PC-3 (cell line): ENCODE measurements at regions not wholly inside any gene's neighbourhood (a gene's known extent, or its start where the extent isn't known, plus 50 kb on each side); places are given as distances from the start of the nearest gene placed in this dataset.
"Not testable (repeated sequence)": the region's sequence is repeated elsewhere in the genome, so short reads cannot be mapped to it uniquely, and the experiment has no call there.

Experiments
- ATAC-seq: fragments of 200-7000 bp; cut with Tn5 transposase; 2 replicates; pipeline ENCODE4 v1.9.1; 2020; ENCODE audit warnings: mild to moderate bottlenecking, moderate library complexity
- BruUV-seq: library from RNA; stranded (reverse); fragments of 400-500 nt; replicated peaks from 2 replicates; lab custom pipeline; 2021; lab: Mats Ljungman, UMichigan
- CTCF ChIA-PET: fragments of 300-600 bp; sonication (Branson Sonifier 250); formaldehyde crosslinking; loops from one replicate; lab custom pipeline; 2022; ENCODE audit warnings: antibody characterized with exemption; lab: Charles Lee
- POLR2A ChIA-PET: fragments of 300-600 bp; sonication (Branson Sonifier 250); formaldehyde crosslinking; loops from one replicate; lab custom pipeline; 2022; ENCODE audit warnings: antibody characterized with exemption; ENCODE audit not compliant: unreplicated experiment; lab: Charles Lee
- DNase-seq: peaks from one replicate; pipeline ENCODE4 v3.0.0-alpha.2; 2015
- H2AFZ ChIP-seq: fragments of 300-600 bp; sonication (generic); 2 replicates; pipeline ENCODE4 v1.6.0; 2016; ENCODE audit warnings: antibody characterized with exemption, low read length
- H3F3A ChIP-seq: fragments of 300-600 bp; sonication (generic); one replicate; pipeline ENCODE4 v1.6.0; 2017; ENCODE audit warnings: antibody characterized with exemption, low read length, control low read depth, mild to moderate bottlenecking; ENCODE audit not compliant: unreplicated experiment
- H3K27ac ChIP-seq: fragments of 300-600 bp; sonication (generic); 2 replicates; pipeline ENCODE4 v1.5.1; 2016; ENCODE audit warnings: mild to moderate bottlenecking, low read length
- H3K27me3 ChIP-seq: fragments of 300-600 bp; sonication (generic); 2 replicates; pipeline ENCODE4 v1.6.1; 2016; ENCODE audit warnings: low read length, mixed read lengths
- H3K36me3 ChIP-seq: fragments of 300-600 bp; sonication (generic); 2 replicates; pipeline ENCODE4 v1.6.1; 2016; ENCODE audit warnings: low read depth, mixed run types, low read length, mixed read lengths
- H3K4me1 ChIP-seq: fragments of 300-600 bp; sonication (generic); 2 replicates; pipeline ENCODE4 v1.5.1; 2016; ENCODE audit warnings: low read length; ENCODE audit not compliant: insufficient read depth
- H3K4me2 ChIP-seq: fragments of 300-600 bp; sonication (generic); 2 replicates; pipeline ENCODE4 v1.6.0; 2016; ENCODE audit warnings: low read length
- H3K4me3 ChIP-seq: fragments of 300-600 bp; sonication (generic); 2 replicates; pipeline ENCODE4 v1.5.1; 2016; ENCODE audit warnings: mild to moderate bottlenecking, low read length, mixed read lengths
- H3K79me2 ChIP-seq: fragments of 300-600 bp; sonication (generic); 2 replicates; pipeline ENCODE4 v1.6.1; 2017; ENCODE audit warnings: low read length, mixed read lengths
- H3K9ac ChIP-seq: fragments of 300-600 bp; sonication (generic); 2 replicates; pipeline ENCODE4 v1.6.0; 2016; ENCODE audit warnings: mild to moderate bottlenecking, low read length
- H3K9me2 ChIP-seq: fragments of 300-600 bp; sonication (generic); replicated peaks from 2 replicates; pipeline ENCODE4 v1.6.1; 2016; ENCODE audit warnings: mixed run types, low read length, mixed read lengths
- H3K9me3 ChIP-seq: fragments of 300-600 bp; sonication (generic); 2 replicates; pipeline ENCODE4 v1.6.1; 2016; ENCODE audit warnings: low read length, mixed read lengths
- H4K20me1 ChIP-seq: fragments of 300-600 bp; sonication (generic); 2 replicates; pipeline ENCODE4 v1.6.1; 2016; ENCODE audit warnings: low read length, mixed read lengths
- CTCF ChIP-seq: fragments of 300-600 bp; sonication (generic); conservative IDR thresholded peaks from 2 replicates; pipeline ENCODE4 v1.5.1; 2017; ENCODE audit warnings: antibody characterized with exemption, low read depth, mild to moderate bottlenecking, low read length
- EZH2 ChIP-seq: fragments of 300-600 bp; sonication (generic); IDR thresholded peaks from one replicate; pipeline ENCODE4 v1.6.1; 2017; ENCODE audit warnings: antibody characterized with exemption, mild to moderate bottlenecking, low read length; ENCODE audit not compliant: unreplicated experiment
- EZH2phosphoT487 ChIP-seq: fragments of 300-600 bp; sonication (generic); IDR thresholded peaks from 2 replicates; pipeline ENCODE4 v1.6.1; 2018; ENCODE audit warnings: mild to moderate bottlenecking, antibody characterized with exemption, low read length, borderline replicate concordance
- intact Hi-C: fragments of 100-400 bp; cut with micrococcal nuclease; formaldehyde crosslinking; loops from 2 replicates; pipeline ENCODE4 v1.9.0; 2023

- CTCF ChIA-PET: no interaction called here
- no peak for TF ChIP-seq CTCF
- Histone ChIP-seq H4K20me1 (no peaks in the 10 kb centered on the region), H3K9me3 (no peaks in the 10 kb centered on the region), H2AFZ (no peak overlapping the region), H3K27ac (no peak overlapping the region), H3K27me3 (no peaks in the 10 kb centered on the region), H3K4me1 (no peaks in the 10 kb centered on the region), H3K9me2 (no peaks in the 10 kb centered on the region), H3K36me3 (no peaks in the 10 kb centered on the region), H3K9ac (no peak overlapping the region), H3K79me2 (no peaks in the 10 kb centered on the region), H3K4me3 (no peak overlapping the region), H3F3A (no peaks in the 10 kb centered on the region), H3K4me2 (no peak overlapping the region)
- no peak for ATAC-seq
- POLR2A ChIA-PET: no interaction called here
- no peak for DNase-seq
- no TSS peak for BruUV-seq
- intact Hi-C loops: no loop called here
Observed at GRCh38 chr17:37859451-37859850, 64.8 kb upstream of the TBC1D3K start.

- H3K9me3 ChIP-seq, H3K36me3 ChIP-seq, H3K27me3 ChIP-seq, POLR2A ChIA-PET, intact Hi-C loops, H3K4me2 ChIP-seq, H3K9ac ChIP-seq, H3K9me2 ChIP-seq, ATAC-seq, BruUV-seq, DNase-seq, H3K79me2 ChIP-seq, H2AFZ ChIP-seq, CTCF ChIA-PET, H3K4me1 ChIP-seq, H3K4me3 ChIP-seq, H3K27ac ChIP-seq, H4K20me1 ChIP-seq, H3F3A ChIP-seq: not testable (repeated sequence)
Observed at GRCh38 chr17:37858391-37858790, 65.8 kb upstream of the TBC1D3K start.

- no peak overlapping the region for H3K4me2 ChIP-seq
- no peaks in the 10 kb centered on the region for H4K20me1 ChIP-seq
- BruUV-seq: no TSS peak
- DNase-seq (no peak), ATAC-seq (no peak)
- H3K9ac ChIP-seq: no peak overlapping the region
- no peak overlapping the region for H3K27ac ChIP-seq
- intact Hi-C loops: no loop called here
- CTCF ChIA-PET: no interaction called here
- H3K36me3 ChIP-seq: no peaks in the 10 kb centered on the region
- no peaks in the 10 kb centered on the region for H3K9me3 ChIP-seq
- POLR2A ChIA-PET: no interaction called here
- H3K9me2 ChIP-seq: no peaks in the 10 kb centered on the region
- H3K4me1 ChIP-seq: no peaks in the 10 kb centered on the region
- H3K4me3 ChIP-seq: no peak overlapping the region
- no peak for TF ChIP-seq CTCF
- TF ChIP-seq EZH2: no peak
- TF ChIP-seq EZH2phosphoT487: no peak
- no peaks in the 10 kb centered on the region for H3F3A ChIP-seq
- H2AFZ ChIP-seq: no peak overlapping the region
- 0 out of 2 replicates have a peak, but pooled peaks cover 3% of the 10 kb centered on the region for H3K27me3 ChIP-seq
- H3K79me2 ChIP-seq: no peaks in the 10 kb centered on the region
Observed at GRCh38 chr17:37856245-37856644, 68.0 kb upstream of the TBC1D3K start.
